Loucy (cell line): ENCODE measurements at regions not wholly inside any gene's neighbourhood (a gene's known extent, or its start where the extent isn't known, plus 50 kb on each side); places are given as distances from the start of the nearest gene placed in this dataset.

ENCODE experiments used
- H2AFZ ChIP-seq: fragments of 200-600 bp; sonication (generic); 2 replicates; pipeline ENCODE4 v1.6.0; 2016; ENCODE audit warnings: antibody characterized with exemption, mild to moderate bottlenecking, low read length, moderate library complexity
- H3F3A ChIP-seq: fragments of 200-600 bp; 2 replicates; pipeline ENCODE4 v1.6.0; 2016; ENCODE audit warnings: antibody characterized with exemption, low read depth, mild to moderate bottlenecking
- H3K27me3 ChIP-seq: fragments of 200-600 bp; sonication (generic); 2 replicates; pipeline ENCODE4 v1.6.1; 2014; ENCODE audit warnings: low read length, mild to moderate bottlenecking; ENCODE audit not compliant: insufficient read depth, poor library complexity, severe bottlenecking
- H3K36me3 ChIP-seq: fragments of 200-600 bp; sonication (generic); 2 replicates; pipeline ENCODE4 v1.6.1; 2016; ENCODE audit warnings: low read length; ENCODE audit not compliant: insufficient read depth
- H3K4me1 ChIP-seq: fragments of 200-600 bp; sonication (generic); 2 replicates; pipeline ENCODE4 v1.5.1; 2014; ENCODE audit warnings: low read length, mild to moderate bottlenecking; ENCODE audit not compliant: insufficient read depth, poor library complexity, severe bottlenecking
- H3K4me2 ChIP-seq: fragments of 200-600 bp; sonication (generic); 2 replicates; pipeline ENCODE4 v1.6.0; 2014; ENCODE audit warnings: antibody characterized with exemption, low read length, low read depth, mild to moderate bottlenecking; ENCODE audit not compliant: poor library complexity, severe bottlenecking
- H3K4me3 ChIP-seq: fragments of 200-600 bp; sonication (generic); 2 replicates; pipeline ENCODE4 v1.5.1; 2014; ENCODE audit warnings: low read length, mild to moderate bottlenecking, mixed read lengths; ENCODE audit not compliant: poor library complexity, severe bottlenecking
- H3K79me2 ChIP-seq: fragments of 200-600 bp; sonication (generic); 2 replicates; pipeline ENCODE4 v1.6.1; 2014; ENCODE audit warnings: low read length; ENCODE audit not compliant: insufficient read depth
- H3K9ac ChIP-seq: fragments of 200-600 bp; sonication (generic); 2 replicates; pipeline ENCODE4 v1.6.0; 2014; ENCODE audit warnings: mild to moderate bottlenecking, low read depth, low read length, moderate library complexity; ENCODE audit not compliant: poor library complexity, severe bottlenecking
- H3K9me2 ChIP-seq: fragments of 200-600 bp; sonication (generic); replicated peaks from 2 replicates; pipeline ENCODE4 v1.6.1; 2016; ENCODE audit warnings: low read depth, low read length, mixed read lengths
- H3K9me3 ChIP-seq: fragments of 200-600 bp; sonication (generic); 2 replicates; pipeline ENCODE4 v1.6.1; 2014; ENCODE audit warnings: mild to moderate bottlenecking, antibody characterized with exemption, low read length, low read depth; ENCODE audit not compliant: insufficient read depth
- H4K20me1 ChIP-seq: fragments of 200-600 bp; sonication (generic); 2 replicates; pipeline ENCODE4 v1.6.0; 2014; ENCODE audit warnings: antibody characterized with exemption, low read length, mild to moderate bottlenecking; ENCODE audit not compliant: insufficient read depth, poor library complexity, severe bottlenecking
- EZH2phosphoT487 ChIP-seq: fragments of 200-600 bp; IDR thresholded peaks from 2 replicates; pipeline ENCODE4 v1.6.1; 2018; ENCODE audit warnings: antibody characterized with exemption, mild to moderate bottlenecking, moderate library complexity, borderline replicate concordance
- TF ChIP-seq, protein P1 (sequence below): fragments of 200-600 bp; sonication (generic); conservative IDR thresholded peaks from 2 replicates; pipeline ENCODE4 v1.5.1; 2014; ENCODE audit warnings: mild to moderate bottlenecking, antibody characterized with exemption, low read length

DNA sequence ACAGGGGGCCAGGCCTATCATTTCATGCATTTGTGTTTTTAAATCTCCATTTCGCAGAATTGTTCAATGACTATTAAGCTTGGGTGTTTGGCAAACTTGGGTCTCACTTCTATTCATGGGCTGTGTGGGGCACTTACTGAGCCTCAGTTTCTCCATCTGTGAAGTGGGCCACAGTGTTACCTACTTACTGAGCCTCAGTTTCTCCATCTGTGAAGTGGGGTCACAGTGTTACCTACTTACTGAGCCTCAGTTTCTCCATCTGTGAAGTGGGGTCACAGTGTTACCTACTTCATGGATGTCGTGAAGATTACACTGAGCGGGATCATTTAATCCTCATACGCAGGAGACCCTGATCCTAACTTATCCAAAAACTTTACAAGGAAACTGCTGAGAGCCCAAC is 115.1 kb upstream of the STX18 start:
- H3K4me2 ChIP-seq: no peak overlapping the region
- no peak overlapping the region for H3K9ac ChIP-seq
- H3K4me1 ChIP-seq: no peaks in the 10 kb centered on the region
- H3F3A ChIP-seq: no peaks in the 10 kb centered on the region
- no peaks in the 10 kb centered on the region for H3K9me3 ChIP-seq
- no peak overlapping the region for H3K4me3 ChIP-seq
- no peaks in the 10 kb centered on the region for H3K36me3 ChIP-seq
- no peak for TF ChIP-seq EZH2phosphoT487
- TF ChIP-seq, protein P1, sequence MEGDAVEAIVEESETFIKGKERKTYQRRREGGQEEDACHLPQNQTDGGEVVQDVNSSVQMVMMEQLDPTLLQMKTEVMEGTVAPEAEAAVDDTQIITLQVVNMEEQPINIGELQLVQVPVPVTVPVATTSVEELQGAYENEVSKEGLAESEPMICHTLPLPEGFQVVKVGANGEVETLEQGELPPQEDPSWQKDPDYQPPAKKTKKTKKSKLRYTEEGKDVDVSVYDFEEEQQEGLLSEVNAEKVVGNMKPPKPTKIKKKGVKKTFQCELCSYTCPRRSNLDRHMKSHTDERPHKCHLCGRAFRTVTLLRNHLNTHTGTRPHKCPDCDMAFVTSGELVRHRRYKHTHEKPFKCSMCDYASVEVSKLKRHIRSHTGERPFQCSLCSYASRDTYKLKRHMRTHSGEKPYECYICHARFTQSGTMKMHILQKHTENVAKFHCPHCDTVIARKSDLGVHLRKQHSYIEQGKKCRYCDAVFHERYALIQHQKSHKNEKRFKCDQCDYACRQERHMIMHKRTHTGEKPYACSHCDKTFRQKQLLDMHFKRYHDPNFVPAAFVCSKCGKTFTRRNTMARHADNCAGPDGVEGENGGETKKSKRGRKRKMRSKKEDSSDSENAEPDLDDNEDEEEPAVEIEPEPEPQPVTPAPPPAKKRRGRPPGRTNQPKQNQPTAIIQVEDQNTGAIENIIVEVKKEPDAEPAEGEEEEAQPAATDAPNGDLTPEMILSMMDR: no peak
- no peaks in the 10 kb centered on the region for H4K20me1 ChIP-seq
- H2AFZ ChIP-seq: no peak overlapping the region
- no peaks in the 10 kb centered on the region for H3K79me2 ChIP-seq
- H3K9me2 ChIP-seq: no peaks in the 10 kb centered on the region
- no peaks in the 10 kb centered on the region for H3K27me3 ChIP-seq

DNA sequence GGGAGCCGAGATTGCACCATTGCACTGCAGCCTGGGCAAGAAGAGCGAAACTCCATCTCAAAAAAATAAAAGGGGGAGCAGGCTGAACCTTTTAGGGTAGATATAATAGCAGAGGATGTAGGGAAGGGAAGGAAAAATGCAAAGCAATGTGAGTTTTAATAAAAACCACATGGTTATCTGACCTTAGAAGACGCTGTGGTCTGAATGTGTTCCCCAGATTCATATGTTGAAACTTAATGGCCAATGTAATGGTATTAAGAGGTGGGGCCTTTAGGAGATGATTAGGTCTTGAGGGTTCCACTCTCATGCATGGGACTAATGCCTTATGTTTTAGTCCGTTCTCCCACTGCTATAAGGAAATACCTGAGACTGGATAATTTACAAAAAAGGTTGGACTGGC is 114.1 kb upstream of the STX18 start:
- Histone ChIP-seq H3K4me2 (no peak overlapping the region), H3K9ac (no peak overlapping the region), H3F3A (no peaks in the 10 kb centered on the region), H3K27me3 (no peaks in the 10 kb centered on the region), H3K9me3 (no peaks in the 10 kb centered on the region), H3K79me2 (no peaks in the 10 kb centered on the region), H4K20me1 (no peaks in the 10 kb centered on the region), H2AFZ (no peak overlapping the region), H3K4me1 (no peaks in the 10 kb centered on the region), H3K36me3 (no peaks in the 10 kb centered on the region), H3K4me3 (no peak overlapping the region), H3K9me2 (no peaks in the 10 kb centered on the region)
- TF ChIP-seq, protein P1: no peak

DNA sequence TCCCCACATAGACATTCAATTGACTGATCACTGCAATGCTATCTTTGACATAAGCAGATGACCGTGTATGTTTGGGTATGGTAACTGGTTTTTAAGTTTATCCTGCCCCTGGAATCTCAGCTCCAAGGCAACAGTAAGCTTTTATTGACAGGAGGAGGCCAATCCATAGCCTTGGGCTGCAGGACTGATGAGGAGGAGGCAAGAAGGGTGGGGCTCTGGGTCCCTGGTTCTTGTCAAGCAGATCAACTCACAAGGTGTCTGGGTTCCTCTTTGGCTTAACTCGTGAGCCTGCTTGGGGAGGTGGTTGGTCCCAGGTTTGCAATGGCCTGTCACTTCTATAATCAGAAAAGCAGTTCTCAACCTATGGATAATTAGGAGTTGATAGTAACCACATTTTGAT is 113.2 kb upstream of the STX18 start:
- Histone ChIP-seq H3K9ac (no peak overlapping the region), H2AFZ (no peak overlapping the region), H3K4me3 (no peak overlapping the region), H3K4me1 (no peaks in the 10 kb centered on the region), H3F3A (no peaks in the 10 kb centered on the region), H3K27me3 (no peaks in the 10 kb centered on the region), H3K9me3 (no peaks in the 10 kb centered on the region), H3K36me3 (no peaks in the 10 kb centered on the region), H3K4me2 (no peak overlapping the region), H3K79me2 (no peaks in the 10 kb centered on the region), H3K9me2 (no peaks in the 10 kb centered on the region), H4K20me1 (no peaks in the 10 kb centered on the region)
- no peak for TF ChIP-seq EZH2phosphoT487
- TF ChIP-seq, protein P1: no peak
